ENCODE measurements at regions not wholly inside any gene's neighbourhood (a gene's known extent, or its start where the extent isn't known, plus 50 kb on each side); places are given as distances from the start of the nearest gene placed in this dataset.

- Histone ChIP-seq H3K79me2 (ENCODE audit: insufficient read depth, low read depth) (no peaks in the 10 kb centered on the region), H3K9ac (no peak overlapping the region), H2AFZ (ENCODE audit: low read depth) (no peak overlapping the region), H3K4me3 (IDR thresholded peaks at IDR 0.05; ENCODE audit: insufficient read depth, low read depth, low read length) (no peak overlapping the region), H3K27me3 (ENCODE audit: insufficient read depth, low read depth) (no peaks in the 10 kb centered on the region), H4K20me1 (ENCODE audit: insufficient read depth) (no peaks in the 10 kb centered on the region), H3K27ac (no peak overlapping the region), H3K4me2 (no peak overlapping the region), H3K4me1 (ENCODE audit: low read depth, poor library complexity, severe bottlenecking) (peaks cover 2% of the 10 kb centered on the region), H3K36me3 (ENCODE audit: insufficient read depth) (no peaks in the 10 kb centered on the region)
- no peak for TF ChIP-seq CTCF (conservative IDR thresholded peaks at IDR 0.05; ENCODE audit: low read depth, low read length)
Observed at GRCh38 chr6:80886475-80886874, 780.0 kb downstream of the BCKDHB start.

- Histone ChIP-seq H3K9ac (no peak overlapping the region), H3K36me3 (ENCODE audit: insufficient read depth) (no peaks in the 10 kb centered on the region), H3K4me3 (IDR thresholded peaks at IDR 0.05; ENCODE audit: insufficient read depth, low read depth, low read length) (no peak overlapping the region), H2AFZ (ENCODE audit: low read depth) (no peak overlapping the region), H3K27ac (no peak overlapping the region), H4K20me1 (ENCODE audit: insufficient read depth) (no peaks in the 10 kb centered on the region), H3K4me1 (ENCODE audit: low read depth, poor library complexity, severe bottlenecking) (peaks cover 3% of the 10 kb centered on the region), H3K79me2 (ENCODE audit: insufficient read depth, low read depth) (no peaks in the 10 kb centered on the region), H3K27me3 (ENCODE audit: insufficient read depth, low read depth) (no peaks in the 10 kb centered on the region), H3K4me2 (no peak overlapping the region)
- no peak for TF ChIP-seq CTCF (conservative IDR thresholded peaks at IDR 0.05; ENCODE audit: low read depth, low read length)
Observed at GRCh38 chr6:80872951-80873308, 766.5 kb downstream of the BCKDHB start.

GRCh38 chr6:80872199-80872950 lies 765.9 kb downstream of the BCKDHB start:
- Histone ChIP-seq H3K79me2 (ENCODE audit: insufficient read depth, low read depth) (no peaks in the 10 kb centered on the region), H3K36me3 (ENCODE audit: insufficient read depth) (no peaks in the 10 kb centered on the region), H3K4me3 (IDR thresholded peaks at IDR 0.05; ENCODE audit: insufficient read depth, low read depth, low read length) (no peak overlapping the region), H3K4me2 (no peak overlapping the region), H3K27me3 (ENCODE audit: insufficient read depth, low read depth) (no peaks in the 10 kb centered on the region), H3K9ac (no peak overlapping the region), H2AFZ (ENCODE audit: low read depth) (no peak overlapping the region), H3K27ac (no peak overlapping the region), H4K20me1 (ENCODE audit: insufficient read depth) (no peaks in the 10 kb centered on the region), H3K4me1 (ENCODE audit: low read depth, poor library complexity, severe bottlenecking) (peaks cover 3% of the 10 kb centered on the region)
- no peak for TF ChIP-seq CTCF (conservative IDR thresholded peaks at IDR 0.05; ENCODE audit: low read depth, low read length)

GRCh38 chr6:80862756-80863155 lies 756.3 kb downstream of the BCKDHB start:
- Histone ChIP-seq H4K20me1 (ENCODE audit: insufficient read depth) (no peaks in the 10 kb centered on the region), H3K4me2 (no peak overlapping the region), H3K27ac (no peak overlapping the region), H3K79me2 (ENCODE audit: insufficient read depth, low read depth) (no peaks in the 10 kb centered on the region), H3K4me1 (ENCODE audit: low read depth, poor library complexity, severe bottlenecking) (no peaks in the 10 kb centered on the region), H3K36me3 (ENCODE audit: insufficient read depth) (no peaks in the 10 kb centered on the region), H3K4me3 (IDR thresholded peaks at IDR 0.05; ENCODE audit: insufficient read depth, low read depth, low read length) (no peak overlapping the region), H3K27me3 (ENCODE audit: insufficient read depth, low read depth) (no peaks in the 10 kb centered on the region), H3K9ac (no peak overlapping the region), H2AFZ (ENCODE audit: low read depth) (no peak overlapping the region)
- no peak for TF ChIP-seq CTCF (conservative IDR thresholded peaks at IDR 0.05; ENCODE audit: low read depth, low read length)
